Endothelial cell of umbilical vein (primary cell): ENCODE measurements at regions not wholly inside any gene's neighbourhood (a gene's known extent, or its start where the extent isn't known, plus 50 kb on each side); places are given as distances from the start of the nearest gene placed in this dataset.
"Not testable (repeated sequence)": the region's sequence is repeated elsewhere in the genome, so short reads cannot be mapped to it uniquely, and the experiment has no call there.

Source experiments
- BruUV-seq: library from RNA; stranded (reverse); fragments of 400-500 nt; replicated peaks from 2 replicates; lab custom pipeline; 2021; lab: Mats Ljungman, UMichigan
- CTCF ChIA-PET: fragments of 300-600, 350-600 bp; sonication (Branson Sonifier 250); formaldehyde crosslinking; loops from one replicate; lab custom pipeline; 2021; ENCODE audit warnings: antibody characterized with exemption, inconsistent platforms; lab: Charles Lee
- POLR2A ChIA-PET: fragments of 300-600, 350-600 bp; sonication (Branson Sonifier 250); formaldehyde crosslinking; loops from one replicate; lab custom pipeline; 2021; ENCODE audit warnings: antibody characterized with exemption, inconsistent platforms; lab: Charles Lee
- DNase-seq: peaks from one replicate; pipeline ENCODE4 v3.0.0-alpha.2; 2011; ENCODE audit warnings: low read depth, low spot score
- FAIRE-seq: peaks from 2 replicates; lab custom pipeline; 2011; peaks lifted over from hg19 to GRCh38; lab: Jason Lieb, UNC
- H2AFZ ChIP-seq: 2 replicates; pipeline ENCODE4 v1.6.0; 2012; ENCODE audit warnings: low read depth, low read length, control low read depth, inconsistent platforms
- H3K27ac ChIP-seq: 2 replicates; pipeline ENCODE4 v1.5.1; 2011; ENCODE audit warnings: low read depth, mild to moderate bottlenecking, control low read depth, low read length, moderate library complexity; ENCODE audit not compliant: insufficient read depth
- H3K27me3 ChIP-seq, 2 experiments: 2 replicates each; pipeline versions ENCODE4 v1.6.0 to v1.6.1; 2011; ENCODE audit warnings: low read length in 2 of 2, mixed read lengths in 1 of 2; ENCODE audit not compliant: control insufficient read depth in 2 of 2, insufficient read depth in 2 of 2
- H3K36me3 ChIP-seq, 2 experiments: 2 replicates in 1 of 2; 3 replicates in 1 of 2; pipeline ENCODE4 v1.5.1; 2011; ENCODE audit warnings: low read length in 2 of 2, mild to moderate bottlenecking in 1 of 2, moderate library complexity in 1 of 2; ENCODE audit not compliant: control insufficient read depth in 2 of 2, insufficient read depth in 2 of 2; ENCODE audit errors: extremely low read depth in 1 of 2
- H3K4me1 ChIP-seq: 3 replicates; pipeline ENCODE4 v1.5.1; 2011; ENCODE audit warnings: mild to moderate bottlenecking, low read length; ENCODE audit not compliant: control insufficient read depth, insufficient read depth; ENCODE audit errors: extremely low read depth
- H3K4me2 ChIP-seq: 2 replicates; pipeline ENCODE4 v1.6.1; 2011; ENCODE audit warnings: low read length, control low read depth, mixed read lengths; ENCODE audit not compliant: insufficient read depth
- H3K4me3 ChIP-seq, 3 experiments: fragments of 200-600 bp in 1 of 3; sonication (generic), shearing (Covaris generic) in 1 of 3; replicated peaks in 1 of 3; 2 replicates each; pipeline ENCODE4 v1.5.1; 2011 to 2016; ENCODE audit warnings: control low read depth in 3 of 3, low read length in 3 of 3, mild to moderate bottlenecking in 2 of 3, inconsistent platforms in 1 of 3, low read depth in 1 of 3, moderate library complexity in 1 of 3; ENCODE audit not compliant: insufficient read depth in 1 of 3
- H3K79me2 ChIP-seq: 2 replicates; pipeline ENCODE4 v1.6.0; 2012; ENCODE audit warnings: low read length, inconsistent platforms; ENCODE audit not compliant: control insufficient read depth, insufficient read depth
- H3K9ac ChIP-seq: replicated peaks from 2 replicates; pipeline ENCODE3; 2011; ENCODE audit warnings: low read length, control low read depth; ENCODE audit not compliant: insufficient read depth; ENCODE audit errors: extremely low read depth
- H3K9me1 ChIP-seq: replicated peaks from 3 replicates; pipeline ENCODE4 v1.6.0; 2011; ENCODE audit warnings: mild to moderate bottlenecking, low read length; ENCODE audit not compliant: control insufficient read depth, insufficient read depth; ENCODE audit errors: extremely low read depth
- H3K9me3 ChIP-seq: replicated peaks from 2 replicates; pipeline ENCODE4 v1.5.1; 2012; ENCODE audit warnings: low read length, inconsistent platforms; ENCODE audit not compliant: control insufficient read depth, insufficient read depth
- H4K20me1 ChIP-seq: replicated peaks from 2 replicates; pipeline ENCODE3; 2011; ENCODE audit warnings: mild to moderate bottlenecking, low read length; ENCODE audit not compliant: control insufficient read depth, insufficient read depth; ENCODE audit errors: extremely low read depth
- MYC ChIP-seq: IDR thresholded peaks from one replicate; pipeline ENCODE4 v1.6.1; 2011; ENCODE audit warnings: mild to moderate bottlenecking, low read depth, low read length
- POLR2A ChIP-seq: IDR thresholded peaks from 2 replicates; pipeline ENCODE4 v1.6.1; 2012; ENCODE audit warnings: low read depth, mild to moderate bottlenecking, control low read depth, low read length
- dilution Hi-C: fragments of 300-500 bp; cut with MboI; formaldehyde crosslinking; loops from one replicate; pipeline ENCODE4 v1.15.0; 2019; ENCODE audit warnings: low sequenced_read_pairs; ENCODE audit not compliant: extremely low pct_ligation_motif_present
- intact Hi-C: fragments of 100-400 bp; cut with micrococcal nuclease; formaldehyde crosslinking; loops from one replicate; pipeline ENCODE4 v1.10.0; 2022

GRCh38 chr7:102721-103120 lies 89.7 kb upstream of the FAM20C start:
- dilution Hi-C loops = no loop called here
- H3K36me3 ChIP-seq = no peaks in the 10 kb centered on the region
- peaks cover 0 to 4% of the 10 kb centered on the region in 2 experiments for H3K27me3 ChIP-seq
- DNase-seq (no peak), FAIRE-seq (no peak)
- intact Hi-C loops = no loop called here
- no peak overlapping the region for H2AFZ ChIP-seq
- no peak overlapping the region for H3K4me3 ChIP-seq
- H3K9me1 ChIP-seq = no peaks in the 10 kb centered on the region
- no peaks in the 10 kb centered on the region for H4K20me1 ChIP-seq
- H3K9me3 ChIP-seq = no peaks in the 10 kb centered on the region
- no peak overlapping the region for H3K4me2 ChIP-seq
- POLR2A ChIA-PET = no interaction called here
- peaks cover 26% of the 10 kb centered on the region for H3K4me1 ChIP-seq
- CTCF ChIA-PET = no interaction called here
- H3K27ac ChIP-seq = no peak overlapping the region
- BruUV-seq = no TSS peak
- H3K79me2 ChIP-seq = no peaks in the 10 kb centered on the region
- no peak for TF ChIP-seq POLR2A
- no peak for TF ChIP-seq MYC
- no peak overlapping the region for H3K9ac ChIP-seq

DNA sequence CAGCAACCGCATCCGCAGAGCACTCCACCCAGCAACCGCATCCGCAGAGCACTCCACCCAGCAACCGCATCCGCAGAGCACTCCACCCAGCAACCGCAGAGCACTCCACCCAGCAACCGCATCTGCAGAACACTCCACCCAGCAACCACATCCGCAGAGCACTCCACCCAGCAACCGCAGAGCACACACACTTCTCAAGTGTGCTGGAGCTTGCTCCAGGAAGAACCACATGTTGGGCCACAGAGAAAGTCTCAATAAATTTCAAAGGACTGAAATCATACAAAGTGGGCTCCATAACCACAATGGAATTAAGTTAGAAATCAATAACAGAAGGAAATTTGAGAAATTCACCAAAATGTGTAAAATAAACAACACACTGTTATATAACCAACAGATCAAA lies 88.4 kb upstream of the FAM20C start:
- H3K4me3 ChIP-seq, H3K4me2 ChIP-seq, intact Hi-C loops, H3K9ac ChIP-seq, BruUV-seq, H3K36me3 ChIP-seq, H3K9me1 ChIP-seq, H3K79me2 ChIP-seq, FAIRE-seq, POLR2A ChIA-PET, H4K20me1 ChIP-seq, H3K9me3 ChIP-seq, H3K27me3 ChIP-seq, H2AFZ ChIP-seq, CTCF ChIA-PET, dilution Hi-C loops, H3K27ac ChIP-seq, DNase-seq: not testable (repeated sequence)
- H3K4me1 ChIP-seq = peaks cover 26% of the 10 kb centered on the region
